Subcutaneous abdominal adipose tissue (tissue), 5 donors: ENCODE measurements at regions not wholly inside any gene's neighbourhood (a gene's known extent, or its start where the extent isn't known, plus 50 kb on each side); places are given as distances from the start of the nearest gene placed in this dataset.
"Not testable (repeated sequence)": the region's sequence is repeated elsewhere in the genome, so short reads cannot be mapped to it uniquely, and the experiment has no call there.

Experiments
- H3K27ac ChIP-seq: one replicate; pipeline ENCODE4 v1.7.0; 2013; ENCODE audit warnings: low read depth, mild to moderate bottlenecking, inconsistent platforms, low read length, moderate library complexity
- H3K27me3 ChIP-seq, 5 donors: one replicate each; pipeline ENCODE4 v1.7.0; 2013; ENCODE audit warnings: low read length in 5 of 5, inconsistent platforms in 1 of 5; ENCODE audit not compliant: control insufficient read depth in 5 of 5, insufficient read depth in 4 of 5
- H3K36me3 ChIP-seq, 5 donors: one replicate each; pipeline ENCODE4 v1.7.0; 2013; ENCODE audit warnings: low read length in 5 of 5; ENCODE audit not compliant: control insufficient read depth in 5 of 5, insufficient read depth in 5 of 5
- H3K4me1 ChIP-seq, 5 donors: one replicate each; pipeline ENCODE4 v1.7.0; 2013; ENCODE audit warnings: low read length in 5 of 5, mild to moderate bottlenecking in 3 of 5, moderate library complexity in 1 of 5; ENCODE audit not compliant: control insufficient read depth in 5 of 5, insufficient read depth in 5 of 5
- H3K4me3 ChIP-seq, 5 donors: one replicate each; pipeline ENCODE4 v1.7.0; 2013; ENCODE audit warnings: low read length in 5 of 5, low read depth in 1 of 5
- H3K9ac ChIP-seq, 5 donors: one replicate each; pipeline ENCODE4 v1.7.0; 2013; ENCODE audit warnings: low read length in 5 of 5, mild to moderate bottlenecking in 4 of 5, moderate library complexity in 3 of 5
- H3K9me3 ChIP-seq, 5 donors: one replicate each; pipeline ENCODE4 v1.7.0; 2013; ENCODE audit warnings: low read length in 5 of 5; ENCODE audit not compliant: control insufficient read depth in 5 of 5
- donor health status: healthy.
- donor health status: healthy.
- donor health status: healthy.
- donor health status: healthy.
- donor health status: healthy.

DNA sequence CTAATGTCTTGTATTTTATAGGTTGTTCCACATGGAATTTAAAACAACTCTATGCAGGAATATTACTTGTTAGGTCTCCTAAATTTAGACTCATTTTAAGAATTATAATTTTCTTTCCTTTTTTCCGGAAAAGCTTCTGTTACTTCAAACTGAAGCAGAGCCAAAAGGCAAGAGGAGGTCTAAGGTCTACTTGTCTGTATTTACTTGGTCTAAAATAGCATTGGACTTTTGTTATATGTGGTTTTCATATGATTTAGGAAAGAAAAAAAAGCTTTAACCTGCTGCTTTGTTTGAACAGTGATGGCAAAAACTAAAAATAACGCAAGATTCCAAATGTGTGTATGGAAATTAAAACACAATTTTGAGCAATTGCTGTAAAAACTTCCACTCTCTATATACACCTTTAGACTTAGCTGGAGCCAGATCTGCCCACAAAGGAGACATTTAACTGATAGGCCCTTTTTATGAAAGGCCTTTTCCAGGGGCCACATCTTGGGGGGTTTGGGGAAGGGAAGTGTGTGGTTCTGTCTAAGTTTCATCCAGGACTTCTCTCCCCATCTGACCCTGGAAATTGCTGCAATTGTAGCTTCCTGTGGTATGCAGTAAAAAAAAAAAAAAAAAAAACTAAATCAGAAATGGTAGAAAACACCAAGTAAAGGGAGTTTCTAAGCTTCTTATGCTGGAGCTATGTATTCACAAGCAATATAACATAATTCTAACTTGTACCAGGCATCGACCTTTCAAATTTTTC is 307.7 kb upstream of the MEF2C start:
- H3K36me3 ChIP-seq, result no peaks in the 10 kb centered on the region
- no peaks in the 10 kb centered on the region for H3K27me3 ChIP-seq
- H3K4me3 ChIP-seq, result no peak overlapping the region
- H3K9ac ChIP-seq, result no peak overlapping the region
- H3K27ac ChIP-seq, result no peak overlapping the region
- no peaks in the 10 kb centered on the region for H3K9me3 ChIP-seq
- H3K4me1 ChIP-seq, result no peaks in the 10 kb centered on the region

DNA sequence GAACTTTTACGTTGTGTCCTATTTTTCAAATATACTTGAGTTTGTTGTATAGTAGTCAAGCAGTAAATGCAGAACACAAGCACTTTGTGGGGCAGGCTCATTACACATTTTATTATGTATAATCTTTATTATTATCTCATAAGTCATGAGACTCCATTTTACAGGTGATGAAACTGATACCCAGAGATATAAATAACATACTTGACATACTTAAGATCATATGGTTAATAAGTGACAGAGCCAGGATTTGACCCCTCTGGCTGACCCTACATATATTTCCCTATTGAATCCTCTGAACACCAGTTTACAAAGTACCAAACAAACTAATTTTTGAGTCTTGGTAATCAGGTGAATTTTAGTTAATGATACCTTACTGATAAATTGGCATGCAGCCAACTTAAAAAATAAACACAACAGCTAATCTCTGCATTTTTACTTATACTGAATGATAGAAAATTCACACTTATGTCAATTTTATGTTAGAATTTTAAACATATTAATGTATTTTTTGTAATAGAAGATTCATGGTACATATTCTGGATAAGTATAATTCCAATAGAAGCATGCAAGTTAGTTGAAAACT is 305.0 kb upstream of the MEF2C start:
- no peaks in the 10 kb centered on the region for H3K4me1 ChIP-seq
- no peaks in the 10 kb centered on the region for H3K9me3 ChIP-seq
- no peak overlapping the region for H3K9ac ChIP-seq
- no peaks in the 10 kb centered on the region for H3K27me3 ChIP-seq
- H3K27ac ChIP-seq, result no peak overlapping the region
- H3K4me3 ChIP-seq, result no peak overlapping the region
- H3K36me3 ChIP-seq, result no peaks in the 10 kb centered on the region

- Histone ChIP-seq H3K9me3 (no peaks in the 10 kb centered on the region), H3K4me1 (no peaks in the 10 kb centered on the region), H3K36me3 (no peaks in the 10 kb centered on the region), H3K27me3 (no peaks in the 10 kb centered on the region), H3K4me3 (no peak overlapping the region), H3K9ac (no peak overlapping the region), H3K27ac (no peak overlapping the region)
Measured at GRCh38 chr5:89187268-89187667, 304.3 kb upstream of the MEF2C start.

- no peaks in the 10 kb centered on the region for H3K36me3 ChIP-seq
- H3K9ac ChIP-seq, result no peak overlapping the region
- H3K4me1 ChIP-seq, result peaks cover 0 to 5% (median 0%) of the 10 kb centered on the region in 5 donors
- H3K4me3 ChIP-seq, result no peak overlapping the region
- no peak overlapping the region for H3K27ac ChIP-seq
- H3K27me3 ChIP-seq, result no peaks in the 10 kb centered on the region
- no peaks in the 10 kb centered on the region for H3K9me3 ChIP-seq
Measured at GRCh38 chr5:89181546-89181945, 298.6 kb upstream of the MEF2C start.

DNA sequence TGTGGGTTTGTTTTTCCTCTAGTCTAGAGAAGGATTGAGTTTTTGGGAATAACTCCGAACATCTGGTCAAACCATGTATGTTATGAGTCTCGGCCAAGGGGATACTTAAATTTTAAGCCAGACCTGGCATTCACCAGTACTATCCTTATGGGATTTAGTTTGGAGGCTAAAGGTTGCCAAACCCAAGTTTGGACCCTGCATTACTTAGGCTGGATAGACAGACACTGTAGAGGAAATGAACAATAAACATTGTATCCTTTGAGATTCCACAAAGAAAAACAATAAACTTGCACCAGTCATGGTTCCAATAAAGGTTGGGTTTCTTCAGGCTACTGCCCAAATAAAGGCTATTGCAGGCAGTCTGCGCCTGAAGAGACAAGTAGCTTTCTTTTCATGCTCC is 296.7 kb upstream of the MEF2C start:
- H3K4me3 ChIP-seq, result no peak overlapping the region
- H3K9me3 ChIP-seq, result no peaks in the 10 kb centered on the region
- H3K27ac ChIP-seq, result no peak overlapping the region
- H3K27me3 ChIP-seq, result no peaks in the 10 kb centered on the region
- no peaks in the 10 kb centered on the region for H3K36me3 ChIP-seq
- peaks cover 0 to 5% (median 0%) of the 10 kb centered on the region in 5 donors for H3K4me1 ChIP-seq
- H3K9ac ChIP-seq, result no peak overlapping the region

DNA sequence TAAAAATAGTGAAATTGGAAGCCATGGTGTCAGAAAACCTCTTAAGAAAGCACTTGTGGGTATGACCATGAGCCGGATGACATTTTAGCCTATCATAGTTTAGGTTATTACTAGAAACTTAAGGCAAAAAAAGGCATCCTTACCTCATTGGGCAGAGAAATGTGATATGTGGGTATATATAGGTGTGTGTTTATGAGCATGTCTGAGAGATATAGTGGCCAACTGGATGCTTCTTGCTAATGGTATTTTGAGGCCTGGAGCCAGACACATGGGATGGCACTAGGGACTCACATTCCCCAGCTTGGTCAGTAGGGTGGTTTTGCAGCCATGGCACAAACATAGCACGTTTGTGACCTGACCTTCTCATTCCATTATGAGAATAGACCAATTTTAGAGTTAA is 295.6 kb upstream of the MEF2C start:
- Histone ChIP-seq H3K9me3 (no peaks in the 10 kb centered on the region), H3K27me3 (no peaks in the 10 kb centered on the region), H3K9ac (no peak overlapping the region), H3K27ac (no peak overlapping the region), H3K36me3 (no peaks in the 10 kb centered on the region), H3K4me3 (no peak overlapping the region), H3K4me1 (peaks cover 0 to 5% (median 0%) of the 10 kb centered on the region in 5 donors)

GRCh38 chr5:89173528-89173927 is 290.5 kb upstream of the MEF2C start:
- Histone ChIP-seq H3K9ac (no peak overlapping the region), H3K4me1 (no peaks in the 10 kb centered on the region), H3K27me3 (no peaks in the 10 kb centered on the region), H3K27ac (no peak overlapping the region), H3K4me3 (no peak overlapping the region), H3K36me3 (no peaks in the 10 kb centered on the region), H3K9me3 (peaks cover 0 to 2% (median 0%) of the 10 kb centered on the region in 5 donors)

DNA sequence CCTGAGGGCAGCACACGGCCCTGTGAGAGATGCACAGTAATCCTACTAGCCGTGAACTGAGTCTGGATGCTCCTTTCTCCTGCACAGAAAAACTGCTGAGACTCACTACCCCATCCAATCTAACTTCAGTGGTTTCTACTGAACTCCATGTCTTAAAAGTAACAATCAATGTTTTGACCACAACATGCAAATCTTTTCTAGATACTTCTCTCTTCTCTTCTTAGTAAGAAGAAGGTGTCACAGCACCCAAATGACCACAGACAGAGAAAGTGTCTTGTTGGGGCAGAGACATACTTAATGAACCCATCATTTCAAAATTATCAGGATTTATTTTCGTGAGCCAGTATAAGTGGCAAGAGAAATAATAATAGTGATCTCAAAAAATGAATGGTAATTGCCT is 285.8 kb upstream of the MEF2C start:
- no peak overlapping the region for H3K4me3 ChIP-seq
- no peaks in the 10 kb centered on the region for H3K36me3 ChIP-seq
- no peak overlapping the region for H3K27ac ChIP-seq
- H3K9me3 ChIP-seq, result peaks cover 0 to 2% (median 0%) of the 10 kb centered on the region in 5 donors
- H3K9ac ChIP-seq, result no peak overlapping the region
- H3K4me1 ChIP-seq, result no peaks in the 10 kb centered on the region
- no peaks in the 10 kb centered on the region for H3K27me3 ChIP-seq

- H3K4me3 ChIP-seq, H3K27ac ChIP-seq, H3K27me3 ChIP-seq, H3K9ac ChIP-seq, H3K36me3 ChIP-seq, H3K4me1 ChIP-seq, H3K9me3 ChIP-seq: not testable (repeated sequence)
Measured at GRCh38 chr5:89164703-89165102, 281.7 kb upstream of the MEF2C start.

DNA sequence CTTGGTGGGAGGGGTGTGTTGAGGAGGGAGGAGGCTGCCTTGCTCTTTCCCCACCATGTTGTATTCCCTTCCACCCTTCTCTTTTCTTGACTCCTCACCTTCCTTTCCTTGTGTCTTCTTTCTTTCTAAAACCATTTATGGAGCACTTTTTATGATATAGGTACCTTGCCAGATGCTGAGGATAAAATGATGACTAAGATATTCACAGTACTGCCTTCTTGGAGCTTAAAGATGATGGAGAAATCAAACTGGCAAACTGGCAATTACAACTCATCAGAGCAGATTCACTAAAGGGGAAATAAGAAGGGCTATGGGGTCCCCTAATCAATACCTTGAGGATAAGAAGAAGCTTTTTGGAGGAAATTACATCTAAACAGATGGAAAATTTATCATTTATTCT is 273.2 kb upstream of the MEF2C start:
- H3K27ac ChIP-seq, result no peak overlapping the region
- H3K27me3 ChIP-seq, result no peaks in the 10 kb centered on the region
- H3K36me3 ChIP-seq, result no peaks in the 10 kb centered on the region
- no peak overlapping the region for H3K4me3 ChIP-seq
- no peaks in the 10 kb centered on the region for H3K9me3 ChIP-seq
- H3K4me1 ChIP-seq, result no peaks in the 10 kb centered on the region
- no peak overlapping the region for H3K9ac ChIP-seq
